ENCODE measurements at regions not wholly inside any gene's neighbourhood (a gene's known extent, or its start where the extent isn't known, plus 50 kb on each side); places are given as distances from the start of the nearest gene placed in this dataset.

- TF ChIP-seq POLR2AphosphoS5 (IDR thresholded peaks at IDR 0.05; ENCODE audit: low read depth, low read length) (no peak), TAF1 (IDR thresholded peaks at IDR 0.05; ENCODE audit: borderline replicate concordance, insufficient read depth, low read length) (no peak), SIN3A (IDR thresholded peaks at IDR 0.05; ENCODE audit: borderline replicate concordance, insufficient read depth, low read length) (no peak), REST (IDR thresholded peaks at IDR 0.05; ENCODE audit: insufficient read depth in 1 of 2, low read depth in 2 of 2, low read length in 2 of 2) (no peak)
Measured at GRCh38 chr15:95837341-95838004, 493.0 kb upstream of the NR2F2 start.

All from PFSK-1 (cell line).